GM10266 (cell line): ENCODE measurements at regions not wholly inside any gene's neighbourhood (a gene's known extent, or its start where the extent isn't known, plus 50 kb on each side); places are given as distances from the start of the nearest gene placed in this dataset.
A peak's percentile ranks its signal among the peaks of the same experiment; 100 is the strongest.

ENCODE experiments used
- DNase-seq: peaks from one replicate; pipeline ENCODE4 v3.0.0; 2012; ENCODE audit errors: extremely low spot score
- CTCF ChIP-seq: IDR thresholded peaks from 2 replicates; pipeline ENCODE4 v1.5.1; 2012; ENCODE audit warnings: mild to moderate bottlenecking, low read depth; ENCODE audit not compliant: control insufficient read depth, insufficient read depth; ENCODE audit errors: missing control alignments

DNA sequence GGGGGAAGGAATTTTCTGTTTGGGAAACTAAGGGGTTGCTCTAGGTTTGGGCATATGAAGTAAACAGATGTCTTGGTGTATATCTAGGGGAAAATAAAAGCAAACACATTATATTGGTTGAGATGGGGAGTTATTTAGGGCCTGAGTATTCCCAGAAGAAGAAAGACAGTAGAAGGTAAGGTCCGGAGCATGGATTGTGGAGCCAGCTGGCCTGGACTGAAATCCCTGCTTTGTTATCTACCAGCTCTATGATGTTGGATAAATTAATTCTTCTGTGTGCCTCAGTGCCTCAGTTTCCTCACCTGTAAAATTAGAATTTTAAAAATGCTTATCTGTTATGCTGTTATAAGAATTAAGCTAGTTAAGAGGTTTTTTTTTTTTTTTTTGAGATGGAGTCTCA is 272.3 kb upstream of the RPS6KA3 start:
- no peak for DNase-seq
- TF ChIP-seq CTCF: no peak

GRCh38 chrX:20531667-20532066 is 265.0 kb upstream of the RPS6KA3 start:
- no peak for TF ChIP-seq CTCF
- no peak for DNase-seq

GRCh38 chrX:20530406-20530921 is 263.8 kb upstream of the RPS6KA3 start:
- peak; percentile 15 for DNase-seq
- peak; percentile 67 for TF ChIP-seq CTCF

DNA sequence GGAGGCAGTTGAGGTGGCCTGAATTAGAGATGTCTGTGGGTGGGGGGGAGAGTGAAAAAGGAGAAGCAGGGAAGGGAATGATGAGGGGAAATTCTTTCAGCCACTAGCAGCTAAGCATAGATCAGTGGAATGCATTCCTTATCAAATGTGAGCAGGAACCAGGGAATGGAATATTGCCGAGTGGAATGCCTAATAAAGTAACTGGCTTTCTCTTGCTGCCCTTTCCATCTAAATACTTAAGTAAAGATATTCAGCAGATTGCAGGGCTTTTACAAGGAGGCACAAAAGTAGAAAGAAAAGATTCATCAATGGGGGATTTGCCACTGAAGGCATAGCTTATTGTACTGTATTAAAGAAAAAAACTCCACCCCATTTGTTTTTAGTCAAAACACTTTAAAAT is 263.0 kb upstream of the RPS6KA3 start:
- TF ChIP-seq CTCF: no peak
- no peak for DNase-seq

DNA sequence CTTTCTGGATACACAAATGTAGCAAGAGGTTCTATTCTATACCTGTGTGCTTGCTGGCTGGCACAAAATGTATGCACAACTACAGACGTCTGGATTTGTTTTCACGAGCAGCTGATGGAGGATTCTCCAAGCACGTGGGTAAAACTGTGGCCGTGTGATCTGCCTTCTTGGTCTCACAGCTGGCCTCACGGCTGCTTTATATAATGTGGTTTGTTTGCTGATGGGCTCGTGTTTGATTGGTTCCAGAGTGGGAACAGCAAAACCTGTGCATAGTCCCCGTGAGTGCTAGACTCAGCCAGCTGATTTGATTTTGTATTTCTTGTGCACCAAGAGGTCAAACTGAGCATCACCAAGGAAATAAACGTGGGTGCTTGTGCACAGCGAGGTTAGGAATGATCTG is 262.6 kb upstream of the RPS6KA3 start:
- TF ChIP-seq CTCF: no peak

GRCh38 chrX:20527558-20528011 is 260.9 kb upstream of the RPS6KA3 start:
- peak; percentile 4 for DNase-seq
- peak; percentile 30 for TF ChIP-seq CTCF

More for the DNA sequence above, 262.6 kb upstream of the RPS6KA3 start:
- DNase-seq: no peak

DNA sequence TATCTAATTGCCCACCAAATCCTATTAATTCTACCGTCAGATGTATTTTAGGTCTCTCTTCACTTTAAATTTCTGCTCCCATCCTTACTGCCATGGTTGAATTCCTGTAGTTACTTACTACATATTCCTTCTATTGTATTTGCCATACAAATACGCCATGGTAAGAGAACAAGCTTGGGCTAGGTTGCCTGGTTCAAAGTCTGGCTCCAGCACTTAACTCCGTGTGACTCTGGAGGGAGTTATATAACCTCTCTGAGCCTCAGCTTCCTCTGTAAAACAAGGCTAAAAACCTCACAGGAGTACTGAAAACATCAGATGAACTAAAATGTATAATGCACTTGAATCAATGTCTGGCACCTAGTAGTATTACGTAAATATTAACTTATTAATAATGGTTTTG is 260.3 kb upstream of the RPS6KA3 start:
- no peak for DNase-seq
- TF ChIP-seq CTCF: no peak
